ENCODE measurements at regions not wholly inside any gene's neighbourhood (a gene's known extent, or its start where the extent isn't known, plus 50 kb on each side); places are given as distances from the start of the nearest gene placed in this dataset.

DNA sequence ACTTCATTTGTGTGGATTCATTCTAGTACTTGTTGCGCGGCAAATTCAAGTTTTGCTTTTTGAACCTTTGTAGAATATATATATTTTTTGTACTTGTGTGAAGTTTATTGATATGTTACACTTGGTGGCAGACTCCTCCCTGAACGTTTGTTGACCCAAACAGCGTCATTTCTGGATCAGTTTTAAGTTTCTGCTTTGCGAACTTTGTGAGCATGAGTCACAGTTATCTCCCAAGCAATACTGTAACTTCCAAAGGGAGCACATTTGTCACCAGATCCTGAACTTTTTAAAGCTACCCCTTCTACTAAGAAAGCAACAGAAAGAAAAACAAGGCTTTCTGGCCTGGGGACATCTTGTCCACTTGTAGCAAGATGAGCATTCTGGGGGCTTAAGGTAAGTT, 74.8 kb upstream of the CACNA2D3 start:
- no peaks in the 10 kb centered on the region for H3K27me3 ChIP-seq
- intact Hi-C loops (cut with DNase I; ENCODE audit: low total_unique reads) = no loop called here
- no peak for DNase-seq (ENCODE audit: low spot score in 2 of 2)

GRCh38 chr3:54046641-54047214, 75.6 kb upstream of the CACNA2D3 start:
- DNase-seq (ENCODE audit: low spot score in 2 of 2) = no peak
- Histone ChIP-seq H3K4me3 (no peak overlapping the region), H3K27ac (no peak overlapping the region), H3K27me3 (no peaks in the 10 kb centered on the region), H3K36me3 (no peaks in the 10 kb centered on the region), H3K4me1 (no peaks in the 10 kb centered on the region), H3K9me3 (no peaks in the 10 kb centered on the region)
- intact Hi-C loops (cut with DNase I; ENCODE audit: low total_unique reads) = no loop called here
- TF ChIP-seq POLR2AphosphoS5 (IDR thresholded peaks at IDR 0.05) (no peak), POLR2A (IDR thresholded peaks at IDR 0.05) (no peak), CTCF (IDR thresholded peaks at IDR 0.05) (no peak)

More for the DNA sequence above, 74.8 kb upstream of the CACNA2D3 start:
- Histone ChIP-seq H3K36me3 (no peaks in the 10 kb centered on the region), H3K4me1 (no peaks in the 10 kb centered on the region), H3K27ac (no peak overlapping the region), H3K9me3 (no peaks in the 10 kb centered on the region), H3K4me3 (no peak overlapping the region)
- no peak for TF ChIP-seq CTCF (IDR thresholded peaks at IDR 0.05)
- no peak for TF ChIP-seq POLR2AphosphoS5 (IDR thresholded peaks at IDR 0.05)
- TF ChIP-seq POLR2A (IDR thresholded peaks at IDR 0.05) = no peak

GRCh38 chr3:54045061-54045815, 77.1 kb upstream of the CACNA2D3 start:
- DNase-seq (ENCODE audit: low spot score in 2 of 2) = no peak

DNA sequence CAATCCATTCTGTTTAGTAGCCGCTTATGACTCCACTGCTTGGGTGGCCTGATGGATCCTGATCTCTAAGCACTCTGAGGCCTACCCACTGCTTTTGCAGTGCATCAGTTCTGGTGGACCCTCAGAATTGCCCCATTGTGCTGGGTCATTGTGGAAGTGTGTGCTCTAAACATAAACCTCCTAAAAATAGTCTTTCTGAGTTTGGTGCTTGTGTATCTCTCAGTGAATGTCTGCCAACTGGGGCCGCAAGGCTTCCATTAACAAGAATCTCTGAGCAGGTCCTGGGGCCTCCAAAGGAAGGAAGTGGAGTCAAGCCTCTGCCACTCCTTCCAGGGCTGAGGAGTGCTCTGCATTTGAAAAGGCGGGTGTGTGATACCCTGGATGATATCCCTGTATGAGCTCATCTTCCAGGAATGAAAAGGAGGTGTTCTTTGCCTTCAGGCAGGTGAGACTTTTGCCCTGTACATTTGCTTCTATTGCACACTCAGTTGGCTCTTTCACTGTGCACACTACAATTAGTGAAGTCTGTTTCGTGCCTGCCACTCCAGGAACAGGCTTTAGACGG, 80.0 kb upstream of the CACNA2D3 start:
- no peak overlapping the region for H3K4me3 ChIP-seq

More at GRCh38 chr3:54045061-54045815, 77.1 kb upstream of the CACNA2D3 start:
- Histone ChIP-seq H3K4me3 (no peak overlapping the region), H3K27ac (no peak overlapping the region), H3K27me3 (no peaks in the 10 kb centered on the region), H3K9me3 (no peaks in the 10 kb centered on the region), H3K36me3 (no peaks in the 10 kb centered on the region), H3K4me1 (no peaks in the 10 kb centered on the region)
- intact Hi-C loops (cut with DNase I; ENCODE audit: low total_unique reads) = no loop called here
- no peak for TF ChIP-seq POLR2A (IDR thresholded peaks at IDR 0.05)
- no peak for TF ChIP-seq CTCF (IDR thresholded peaks at IDR 0.05)
- TF ChIP-seq POLR2AphosphoS5 (IDR thresholded peaks at IDR 0.05) = no peak

More for the DNA sequence above, 80.0 kb upstream of the CACNA2D3 start:
- Histone ChIP-seq H3K4me1 (no peaks in the 10 kb centered on the region), H3K36me3 (no peaks in the 10 kb centered on the region), H3K27me3 (no peaks in the 10 kb centered on the region), H3K9me3 (no peaks in the 10 kb centered on the region), H3K27ac (no peak overlapping the region)
- no peak for DNase-seq (ENCODE audit: low spot score in 2 of 2)
- no peak for TF ChIP-seq POLR2A (IDR thresholded peaks at IDR 0.05)
- TF ChIP-seq POLR2AphosphoS5 (IDR thresholded peaks at IDR 0.05) = no peak
- TF ChIP-seq CTCF (IDR thresholded peaks at IDR 0.05) = no peak
- intact Hi-C loops (cut with DNase I; ENCODE audit: low total_unique reads) = no loop called here

All from breast epithelium (tissue), 4 donors.